Tibial artery (tissue), 4 donors: ENCODE measurements at regions not wholly inside any gene's neighbourhood (a gene's known extent, or its start where the extent isn't known, plus 50 kb on each side); places are given as distances from the start of the nearest gene placed in this dataset.
"Not testable (repeated sequence)": the region's sequence is repeated elsewhere in the genome, so short reads cannot be mapped to it uniquely, and the experiment has no call there.

Experiments used
- DNase-seq, 2 donors: peaks; one replicate each; pipeline ENCODE4 v3.0.0-alpha.2; 2019
- H3K27ac ChIP-seq, 2 donors: fragments of 200-600 bp; sonication (generic) in 1 of 2; 1 replicate in 1 of 2; 2 replicates in 1 of 2; pipeline ENCODE4 v1.5.1; 2018 to 2019; ENCODE audit warnings: mild to moderate bottlenecking in 1 of 2
- H3K27me3 ChIP-seq, 2 donors: fragments of 200-600 bp; sonication (generic) in 1 of 2; one replicate each; pipeline versions ENCODE4 v1.5.1 to v1.6.0; 2016 to 2019
- H3K36me3 ChIP-seq, 3 donors: fragments of 200-600 bp; sonication (generic) in 2 of 3; one replicate each; pipeline ENCODE4 v1.5.1; 2016 to 2019; ENCODE audit warnings: mild to moderate bottlenecking in 2 of 3
- H3K4me1 ChIP-seq, 4 donors: fragments of 200-600 bp; sonication (generic) in 2 of 4; 1 replicate in 3 of 4; 2 replicates in 1 of 4; pipeline ENCODE4 v1.5.1; 2016 to 2019
- H3K4me3 ChIP-seq, 2 donors: fragments of 200-600 bp; sonication (generic) in 1 of 2; 1 replicate in 1 of 2; 2 replicates in 1 of 2; pipeline ENCODE4 v1.5.1; 2018 to 2019; ENCODE audit warnings: mild to moderate bottlenecking in 2 of 2
- H3K9me3 ChIP-seq, 3 donors: fragments of 200-600 bp; sonication (generic) in 1 of 3; one replicate each; pipeline ENCODE4 v1.5.1; 2016 to 2019
- CTCF ChIP-seq, 2 experiments: fragments of 200-600 bp in 1 of 2; fragments of 450-650 bp in 1 of 2; IDR thresholded peaks; one replicate each; pipeline ENCODE4 v1.5.1; 2017 to 2019; ENCODE audit warnings: antibody characterized with exemption in 2 of 2, mild to moderate bottlenecking in 1 of 2, moderate library complexity in 1 of 2
- intact Hi-C: fragments of 100-400 bp; cut with DNase I; formaldehyde crosslinking; loops from one replicate; pipeline ENCODE4 v1.15.0; 2023; ENCODE audit warnings: low total_unique reads

GRCh38 chr20:17867131-17867925, 101.3 kb downstream of the SNX5 start:
- Histone ChIP-seq H3K27me3 (no peaks in the 10 kb centered on the region), H3K27ac (no peak overlapping the region), H3K4me1 (peaks cover 0 to 20% (median 3%) of the 10 kb centered on the region in 4 donors), H3K4me3 (no peak overlapping the region), H3K9me3 (no peaks in the 10 kb centered on the region), H3K36me3 (no peaks in the 10 kb centered on the region)
- DNase-seq, result no peak
- no peak for TF ChIP-seq CTCF (IDR thresholded peaks at IDR 0.05)
- intact Hi-C loops, result no loop called here

- Histone ChIP-seq H3K27ac (no peak overlapping the region), H3K4me3 (no peak overlapping the region), H3K4me1 (peaks cover 0 to 20% (median 3%) of the 10 kb centered on the region in 4 donors), H3K36me3 (no peaks in the 10 kb centered on the region), H3K9me3 (no peaks in the 10 kb centered on the region), H3K27me3 (no peaks in the 10 kb centered on the region)
- intact Hi-C loops, result no loop called here
- DNase-seq, result no peak
- TF ChIP-seq CTCF (IDR thresholded peaks at IDR 0.05), result no peak
These were observed 102.2 kb downstream of the SNX5 start for GRCh38 chr20:17866234-17867001.

GRCh38 chr20:17863577-17864292, 104.9 kb downstream of the SNX5 start:
- Histone ChIP-seq H3K4me1 (peaks cover 0 to 16% (median 10%) of the 10 kb centered on the region in 4 donors), H3K36me3 (no peaks in the 10 kb centered on the region), H3K4me3 (no peak overlapping the region), H3K27ac (no peak overlapping the region), H3K9me3 (no peaks in the 10 kb centered on the region), H3K27me3 (no peaks in the 10 kb centered on the region)
- intact Hi-C loops, result no loop called here
- TF ChIP-seq CTCF (IDR thresholded peaks at IDR 0.05), result no peak
- no peak for DNase-seq

- no peak for DNase-seq
- TF ChIP-seq CTCF (IDR thresholded peaks at IDR 0.05), result no peak
- Histone ChIP-seq H3K4me1 (peaks cover 0 to 16% (median 10%) of the 10 kb centered on the region in 4 donors), H3K27ac (no peak overlapping the region), H3K27me3 (no peaks in the 10 kb centered on the region), H3K9me3 (no peaks in the 10 kb centered on the region), H3K4me3 (no peak overlapping the region), H3K36me3 (no peaks in the 10 kb centered on the region)
- intact Hi-C loops, result no loop called here
These were observed 105.4 kb downstream of the SNX5 start for GRCh38 chr20:17863209-17863576.

GRCh38 chr20:17862171-17862570, 106.4 kb downstream of the SNX5 start:
- Histone ChIP-seq H3K9me3 (no peaks in the 10 kb centered on the region), H3K36me3 (no peaks in the 10 kb centered on the region), H3K4me1 (peaks cover 0 to 16% (median 10%) of the 10 kb centered on the region in 4 donors), H3K4me3 (no peak overlapping the region), H3K27ac (no peak overlapping the region), H3K27me3 (no peaks in the 10 kb centered on the region)
- intact Hi-C loops, result no loop called here
- TF ChIP-seq CTCF (IDR thresholded peaks at IDR 0.05), result no peak
- DNase-seq, result no peak

GRCh38 chr20:17861620-17862019, 107.0 kb downstream of the SNX5 start:
- H3K4me1 ChIP-seq, result peaks cover 0 to 16% (median 10%) of the 10 kb centered on the region in 4 donors
- H3K9me3 ChIP-seq, H3K36me3 ChIP-seq, intact Hi-C loops, H3K27ac ChIP-seq, H3K27me3 ChIP-seq, DNase-seq, H3K4me3 ChIP-seq: not testable (repeated sequence)
